ENCODE measurements at regions not wholly inside any gene's neighbourhood (a gene's known extent, or its start where the extent isn't known, plus 50 kb on each side); places are given as distances from the start of the nearest gene placed in this dataset.

DNA sequence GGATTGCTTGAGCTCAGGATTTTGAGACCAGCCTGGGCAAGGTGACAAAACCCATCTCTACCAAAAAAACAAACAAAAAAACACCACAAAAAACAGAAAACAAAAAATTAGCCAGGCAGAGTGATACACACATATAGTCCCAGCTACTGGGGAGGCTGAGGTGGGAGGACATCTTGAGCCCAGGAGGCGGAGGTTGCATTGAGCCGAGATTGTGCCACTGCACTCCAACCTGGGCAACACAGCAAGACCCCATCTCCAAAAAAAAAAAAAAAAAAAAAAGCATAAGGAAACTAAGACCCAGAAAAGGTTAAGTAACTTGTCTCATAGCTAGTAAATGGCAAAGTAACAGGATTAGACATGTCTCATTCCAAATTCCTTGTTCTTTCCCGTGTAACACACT is 56.3 kb upstream of the PSMA6 start:
- no peak overlapping the region for H3K4me3 Mint-ChIP-seq
- H3K36me3 Mint-ChIP-seq (ENCODE audit: low read depth) = peaks cover 20% of the 10 kb centered on the region
- H3K27ac Mint-ChIP-seq = no peak overlapping the region

DNA sequence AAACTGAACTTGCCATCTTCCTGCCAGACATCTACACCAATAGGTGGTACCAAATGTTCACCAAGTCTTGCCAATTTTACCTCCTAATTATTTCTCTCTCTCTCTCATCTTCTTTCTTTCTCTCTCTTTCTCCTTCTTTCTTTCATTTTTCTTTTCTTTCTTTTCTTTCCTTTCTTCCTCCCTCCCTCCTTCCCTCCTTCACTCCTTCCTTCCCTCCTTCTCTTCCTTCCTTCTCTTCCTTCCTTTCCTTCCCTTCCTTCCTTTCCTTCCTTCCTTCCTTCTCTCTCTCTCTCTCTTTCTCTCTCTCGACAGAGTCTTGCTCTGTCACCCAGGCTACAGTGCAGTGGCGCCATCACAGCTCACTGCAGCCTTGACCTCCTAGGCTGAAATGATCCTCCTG is 55.4 kb upstream of the PSMA6 start:
- Mint-ChIP-seq H3K9me3 (no peaks in the 10 kb centered on the region), H3K36me3 (ENCODE audit: low read depth) (peaks cover 20% of the 10 kb centered on the region), H3K27me3 (no peaks in the 10 kb centered on the region), H3K4me1 (ENCODE audit: low read depth) (peaks cover 6% of the 10 kb centered on the region), H3K4me3 (no peak overlapping the region), H3K27ac (no peak overlapping the region)

More for the DNA sequence above, 56.3 kb upstream of the PSMA6 start:
- Mint-ChIP-seq H3K27me3 (no peaks in the 10 kb centered on the region), H3K9me3 (no peaks in the 10 kb centered on the region), H3K4me1 (ENCODE audit: low read depth) (peaks cover 13% of the 10 kb centered on the region)

DNA sequence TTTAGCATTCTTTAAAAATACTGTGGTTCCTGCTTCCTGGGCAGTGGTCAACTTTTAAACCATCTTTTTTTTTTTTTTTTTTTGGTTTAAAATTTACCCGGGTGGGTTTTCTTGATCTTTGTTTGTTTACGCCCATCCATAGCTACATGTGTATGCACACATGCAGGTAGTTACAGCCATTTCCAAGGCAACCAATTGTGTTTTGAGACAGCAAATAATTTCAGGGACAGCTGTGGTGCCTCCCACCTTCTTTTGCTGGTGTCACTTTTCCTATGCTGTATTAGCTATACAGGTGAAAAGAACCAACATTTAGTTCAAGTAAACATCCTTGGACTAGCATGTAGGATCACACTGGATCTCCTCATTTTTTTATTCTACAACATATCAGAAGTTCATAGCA is 52.0 kb upstream of the PSMA6 start:
- no peaks in the 10 kb centered on the region for H3K9me3 Mint-ChIP-seq
- peaks cover 10% of the 10 kb centered on the region for H3K4me1 Mint-ChIP-seq (ENCODE audit: low read depth)
- no peaks in the 10 kb centered on the region for H3K27me3 Mint-ChIP-seq
- H3K4me3 Mint-ChIP-seq = no peak overlapping the region
- peaks cover 15% of the 10 kb centered on the region for H3K36me3 Mint-ChIP-seq (ENCODE audit: low read depth)
- H3K27ac Mint-ChIP-seq = no peak overlapping the region

Data from stimulated activated naive CD8-positive, alpha-beta T cell treated with anti-CD3 and anti-CD28 coated beads, Interleukin-15, Interleukin-2, amounts not matched to agents 100 ng/mL and 50 ng/mL, for 24 hours (primary cell).